ENCODE measurements at regions not wholly inside any gene's neighbourhood (a gene's known extent, or its start where the extent isn't known, plus 50 kb on each side); places are given as distances from the start of the nearest gene placed in this dataset.

GRCh38 chr9:75228893-75229292 is 140.6 kb downstream of the OSTF1 start:
- Mint-ChIP-seq H3K4me1 (peaks cover 3% of the 10 kb centered on the region; the same call in 1 of the 3 replicates), H3K36me3 (ENCODE audit: low read depth) (peaks cover 29% of the 10 kb centered on the region), H3K27me3 (ENCODE audit: insufficient read depth, low read depth, poor library complexity) (peaks cover 4% of the 10 kb centered on the region), H3K27ac (no peak overlapping the region), H3K9me3 (peaks cover 32% of the 10 kb centered on the region), H3K4me3 (no peak overlapping the region)
- no peak overlapping the region for H2AFZ ChIP-seq
- ATAC-seq (no peak), DNase-seq (ENCODE audit: low spot score) (no peak)
- H3K27me3 ChIP-seq (ENCODE audit: insufficient read depth): no peaks in the 10 kb centered on the region
- H4K20me1 ChIP-seq (replicated peaks; ENCODE audit: insufficient read depth): no peaks in the 10 kb centered on the region
- no peak overlapping the region for H3K4me2 ChIP-seq
- H3K4me3 ChIP-seq: no peak overlapping the region
- TF ChIP-seq ZNF462 (CRISPR knock-in tag; IDR thresholded peaks at IDR 0.05): no peak
- no peak for TF ChIP-seq NANOG (IDR thresholded peaks at IDR 0.05; ENCODE audit: borderline replicate concordance)
- TF ChIP-seq EZH2 (IDR thresholded peaks at IDR 0.05; ENCODE audit: low read depth, unreplicated experiment): no peak
- TF ChIP-seq ZNF331 (CRISPR knock-in tag; IDR thresholded peaks at IDR 0.05; ENCODE audit: low read depth): no peak
- no peak for TF ChIP-seq ZNF114 (CRISPR knock-in tag; IDR thresholded peaks at IDR 0.05)
- TF ChIP-seq CREB1 (CRISPR knock-in tag; IDR thresholded peaks at IDR 0.05; ENCODE audit: low read depth): no peak
- TF ChIP-seq, protein P1, sequence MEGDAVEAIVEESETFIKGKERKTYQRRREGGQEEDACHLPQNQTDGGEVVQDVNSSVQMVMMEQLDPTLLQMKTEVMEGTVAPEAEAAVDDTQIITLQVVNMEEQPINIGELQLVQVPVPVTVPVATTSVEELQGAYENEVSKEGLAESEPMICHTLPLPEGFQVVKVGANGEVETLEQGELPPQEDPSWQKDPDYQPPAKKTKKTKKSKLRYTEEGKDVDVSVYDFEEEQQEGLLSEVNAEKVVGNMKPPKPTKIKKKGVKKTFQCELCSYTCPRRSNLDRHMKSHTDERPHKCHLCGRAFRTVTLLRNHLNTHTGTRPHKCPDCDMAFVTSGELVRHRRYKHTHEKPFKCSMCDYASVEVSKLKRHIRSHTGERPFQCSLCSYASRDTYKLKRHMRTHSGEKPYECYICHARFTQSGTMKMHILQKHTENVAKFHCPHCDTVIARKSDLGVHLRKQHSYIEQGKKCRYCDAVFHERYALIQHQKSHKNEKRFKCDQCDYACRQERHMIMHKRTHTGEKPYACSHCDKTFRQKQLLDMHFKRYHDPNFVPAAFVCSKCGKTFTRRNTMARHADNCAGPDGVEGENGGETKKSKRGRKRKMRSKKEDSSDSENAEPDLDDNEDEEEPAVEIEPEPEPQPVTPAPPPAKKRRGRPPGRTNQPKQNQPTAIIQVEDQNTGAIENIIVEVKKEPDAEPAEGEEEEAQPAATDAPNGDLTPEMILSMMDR (conservative IDR thresholded peaks at IDR 0.05; ENCODE audit: low read depth in 2 of 2): no peak
- no peak for TF ChIP-seq POLR2AphosphoS5 (IDR thresholded peaks at IDR 0.05; ENCODE audit: low read depth)
- TF ChIP-seq JUNB (IDR thresholded peaks at IDR 0.05; ENCODE audit: unreplicated experiment): no peak
- TF ChIP-seq EZH2phosphoT487 (IDR thresholded peaks at IDR 0.05; ENCODE audit: unreplicated experiment): no peak
- TF ChIP-seq STAT1 (IDR thresholded peaks at IDR 0.05; ENCODE audit: unreplicated experiment): no peak
- no peak for TF ChIP-seq REST (IDR thresholded peaks at IDR 0.05; ENCODE audit: unreplicated experiment)
- TF ChIP-seq, protein P2, sequence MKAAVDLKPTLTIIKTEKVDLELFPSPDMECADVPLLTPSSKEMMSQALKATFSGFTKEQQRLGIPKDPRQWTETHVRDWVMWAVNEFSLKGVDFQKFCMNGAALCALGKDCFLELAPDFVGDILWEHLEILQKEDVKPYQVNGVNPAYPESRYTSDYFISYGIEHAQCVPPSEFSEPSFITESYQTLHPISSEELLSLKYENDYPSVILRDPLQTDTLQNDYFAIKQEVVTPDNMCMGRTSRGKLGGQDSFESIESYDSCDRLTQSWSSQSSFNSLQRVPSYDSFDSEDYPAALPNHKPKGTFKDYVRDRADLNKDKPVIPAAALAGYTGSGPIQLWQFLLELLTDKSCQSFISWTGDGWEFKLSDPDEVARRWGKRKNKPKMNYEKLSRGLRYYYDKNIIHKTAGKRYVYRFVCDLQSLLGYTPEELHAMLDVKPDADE (IDR thresholded peaks at IDR 0.05): no peak
- H3F3A ChIP-seq (replicated peaks; ENCODE audit: low read depth): no peaks in the 10 kb centered on the region
- H3K36me3 ChIP-seq (ENCODE audit: insufficient read depth): peaks cover 7% of the 10 kb centered on the region; the same call in 1 of the 2 replicates
- no peaks in the 10 kb centered on the region for H3K9me2 ChIP-seq (ENCODE audit: insufficient read depth)
- no peak overlapping the region for H3K27ac ChIP-seq (ENCODE audit: low read depth)
- no peaks in the 10 kb centered on the region for H3K79me2 ChIP-seq (replicated peaks; ENCODE audit: insufficient read depth)
- H3K4me1 ChIP-seq (ENCODE audit: insufficient read depth): no peaks in the 10 kb centered on the region
